Large intestine (tissue), 3 donors: ENCODE measurements at regions not wholly inside any gene's neighbourhood (a gene's known extent, or its start where the extent isn't known, plus 50 kb on each side); places are given as distances from the start of the nearest gene placed in this dataset.
"Not testable (repeated sequence)": the region's sequence is repeated elsewhere in the genome, so short reads cannot be mapped to it uniquely, and the experiment has no call there.

Source experiments
- DNase-seq, 2 donors: peaks; one replicate each; pipeline versions ENCODE4 v3.0.0 to v3.0.0-alpha.2; 2013
- H3K27ac ChIP-seq: one replicate; pipeline ENCODE4 v1.5.1; 2013; ENCODE audit warnings: low read length
- H3K27me3 ChIP-seq: 2 replicates; pipeline ENCODE4 v1.6.1; 2013; ENCODE audit warnings: low read length; ENCODE audit not compliant: control insufficient read depth, insufficient read depth
- H3K36me3 ChIP-seq: 2 replicates; pipeline ENCODE4 v1.6.1; 2013; ENCODE audit warnings: low read length; ENCODE audit not compliant: control insufficient read depth, insufficient read depth
- H3K4me1 ChIP-seq: one replicate; pipeline ENCODE4 v1.6.1; 2013; ENCODE audit warnings: low read length; ENCODE audit not compliant: control insufficient read depth, insufficient read depth
- H3K4me3 ChIP-seq: one replicate; pipeline ENCODE4 v1.5.1; 2013; ENCODE audit warnings: low read length
- H3K9me3 ChIP-seq: one replicate; pipeline ENCODE4 v1.6.1; 2013; ENCODE audit warnings: mild to moderate bottlenecking, low read depth, low read length, moderate library complexity; ENCODE audit not compliant: control insufficient read depth
- WGBS: methylation state at CpG from one replicate; pipeline ENCODE4 v1.1.5; 2013; ENCODE audit warnings: low lambda C conversion rate; ENCODE audit not compliant: insufficient coverage; 5-methylcytosine and 5-hydroxymethylcytosine counted together

DNA sequence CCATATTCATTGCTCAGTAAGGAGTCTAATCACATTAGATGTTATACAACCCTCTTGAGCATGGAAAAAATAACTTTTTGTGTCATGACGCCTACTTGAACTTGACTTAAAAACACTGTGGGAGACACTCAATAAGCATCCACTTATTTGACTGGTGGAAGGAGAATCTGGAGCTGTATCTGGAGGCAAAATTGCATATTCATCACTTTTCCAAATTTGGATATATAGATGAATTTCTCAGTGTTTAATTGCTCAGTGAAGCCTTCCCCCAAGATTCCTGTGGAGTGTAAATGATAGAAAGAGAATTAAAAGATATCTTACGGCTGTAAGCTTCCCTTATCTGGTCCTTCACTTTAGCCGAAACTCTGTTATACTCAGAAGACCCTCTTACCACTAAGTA, 610.7 kb upstream of the ADGRL2 start:
- Histone ChIP-seq H3K36me3 (no peaks in the 10 kb centered on the region), H3K4me3 (no peak overlapping the region), H3K27me3 (no peaks in the 10 kb centered on the region), H3K4me1 (no peaks in the 10 kb centered on the region), H3K27ac (no peak overlapping the region), H3K9me3 (no peaks in the 10 kb centered on the region)
- DNase-seq: no peak
- 100% methylated on average over 2 of the region's 3 CpGs for WGBS

DNA sequence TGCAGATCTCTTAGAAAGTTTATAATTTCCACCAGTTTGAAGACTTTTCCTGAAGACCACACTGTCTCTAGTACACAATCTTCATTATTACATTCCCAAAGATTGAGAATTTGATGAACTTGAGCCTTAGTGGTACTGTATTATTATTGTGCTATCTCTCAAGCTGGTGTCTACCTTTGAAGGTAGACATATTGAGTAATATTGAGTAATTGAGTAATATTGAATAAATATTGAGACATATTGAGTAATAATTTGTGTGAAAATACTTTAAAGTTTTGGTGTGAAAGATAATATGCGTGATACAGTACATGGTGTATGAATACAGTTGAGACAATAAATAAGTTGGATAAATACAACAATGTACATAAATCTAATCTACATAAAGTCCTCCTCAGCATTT, 613.1 kb upstream of the ADGRL2 start:
- no peak overlapping the region for H3K4me3 ChIP-seq
- H3K27me3 ChIP-seq: no peaks in the 10 kb centered on the region
- no peak for DNase-seq
- 100% methylated on average over 1 of the region's 1 CpG for WGBS
- H3K9me3 ChIP-seq: no peaks in the 10 kb centered on the region
- H3K27ac ChIP-seq: no peak overlapping the region
- no peaks in the 10 kb centered on the region for H3K4me1 ChIP-seq
- no peaks in the 10 kb centered on the region for H3K36me3 ChIP-seq

DNA sequence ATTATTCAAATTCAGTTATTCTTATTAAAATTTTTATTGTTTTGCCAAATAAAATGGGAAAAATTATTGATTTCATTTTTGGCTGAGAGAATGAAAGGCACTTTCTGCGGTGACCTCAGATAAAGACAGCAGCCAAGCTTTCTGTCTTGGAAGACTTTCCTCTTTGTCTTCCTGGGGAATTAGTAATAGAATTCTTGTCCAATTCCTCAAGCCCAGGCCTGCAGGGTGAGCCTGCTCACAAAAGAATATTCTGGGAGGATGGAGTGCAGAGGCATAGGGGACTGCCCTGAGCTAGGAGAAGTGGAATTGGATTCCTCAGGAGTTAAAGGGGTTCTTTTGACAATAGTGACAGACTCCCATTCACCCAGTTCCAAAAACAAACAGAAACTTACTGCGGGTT, 614.5 kb upstream of the ADGRL2 start:
- WGBS: 90% methylated on average over 2 of the region's 2 CpGs
- H3K36me3 ChIP-seq: no peaks in the 10 kb centered on the region
- H3K4me3 ChIP-seq: no peak overlapping the region
- no peaks in the 10 kb centered on the region for H3K4me1 ChIP-seq
- no peaks in the 10 kb centered on the region for H3K27me3 ChIP-seq
- H3K27ac ChIP-seq: no peak overlapping the region
- no peak for DNase-seq
- no peaks in the 10 kb centered on the region for H3K9me3 ChIP-seq

DNA sequence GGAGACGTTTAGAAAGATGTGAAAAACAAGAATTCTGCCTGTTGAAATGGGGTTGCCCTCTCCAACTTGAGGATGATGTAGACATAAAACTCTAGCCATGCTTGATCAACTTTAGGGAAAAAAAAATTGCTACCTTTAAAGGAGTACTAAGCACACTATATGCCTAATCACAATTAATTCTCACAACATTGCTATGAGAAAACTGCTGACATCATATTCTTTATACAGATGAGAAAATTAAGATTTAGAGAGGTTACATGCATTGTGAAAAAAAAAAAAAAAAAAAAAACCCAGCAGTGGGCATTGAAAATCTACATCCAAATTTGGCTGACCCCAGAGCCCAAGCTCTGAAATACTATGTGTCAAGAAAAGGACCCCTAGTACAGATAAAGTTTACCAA, 617.2 kb upstream of the ADGRL2 start:
- no peak overlapping the region for H3K4me3 ChIP-seq
- 83% methylated on average over 1 of the region's 1 CpG for WGBS
- no peaks in the 10 kb centered on the region for H3K27me3 ChIP-seq
- no peak overlapping the region for H3K27ac ChIP-seq
- H3K9me3 ChIP-seq: peaks cover 5% of the 10 kb centered on the region
- no peaks in the 10 kb centered on the region for H3K36me3 ChIP-seq
- H3K4me1 ChIP-seq: peaks cover 5% of the 10 kb centered on the region
- DNase-seq: no peak

DNA sequence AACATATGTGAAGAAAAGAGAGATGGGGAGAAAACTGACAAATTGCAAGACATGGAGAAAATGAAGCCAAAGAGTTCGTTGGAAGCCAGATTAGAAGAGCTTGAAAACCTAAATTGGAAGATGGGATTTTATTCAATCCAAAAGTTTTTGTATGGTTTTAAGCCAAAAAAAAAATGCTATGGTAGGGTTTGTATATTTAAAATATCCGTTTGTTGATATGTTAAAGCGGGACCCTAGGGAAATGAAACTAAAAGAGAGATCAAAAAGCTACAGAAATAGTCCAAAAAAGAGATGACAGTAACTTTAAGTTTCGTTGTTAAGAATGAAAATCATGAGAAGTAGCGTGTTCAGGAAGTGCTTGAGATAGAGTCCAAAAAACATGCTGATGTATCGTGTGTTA, 617.7 kb upstream of the ADGRL2 start:
- peaks cover 5% of the 10 kb centered on the region for H3K4me1 ChIP-seq

DNA sequence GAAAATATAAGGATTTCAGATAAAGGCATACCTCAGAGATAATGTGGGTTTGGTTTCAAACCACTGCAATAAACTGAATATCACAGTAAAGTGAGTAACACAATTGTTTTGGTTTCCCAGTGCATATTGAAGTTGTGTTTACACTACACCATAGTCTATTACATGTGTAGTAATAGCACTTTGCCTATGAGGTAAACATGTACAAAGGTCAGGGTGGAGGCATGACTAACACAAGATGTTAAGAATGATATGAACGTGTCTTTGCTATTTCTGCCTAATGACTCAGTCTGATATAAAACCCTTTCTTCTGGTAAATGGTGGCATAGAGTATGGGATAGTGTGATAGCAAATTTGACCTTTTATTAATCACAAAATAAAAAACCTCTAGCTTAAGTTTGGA, 621.5 kb upstream of the ADGRL2 start:
- no CpG with 5 or more reads among the region's 1 CpG for WGBS
- peak overlapping the region; percentile 53 for H3K27ac ChIP-seq
- H3K9me3 ChIP-seq: peaks cover 12% of the 10 kb centered on the region
- no peak overlapping the region for H3K4me3 ChIP-seq
- H3K4me1 ChIP-seq: peaks cover 5% of the 10 kb centered on the region
- H3K36me3 ChIP-seq: no peaks in the 10 kb centered on the region
- no peaks in the 10 kb centered on the region for H3K27me3 ChIP-seq
- peak; percentile 73 to 84 for DNase-seq

More for the DNA sequence above, 617.7 kb upstream of the ADGRL2 start:
- no peaks in the 10 kb centered on the region for H3K27me3 ChIP-seq
- no peak overlapping the region for H3K27ac ChIP-seq
- no peaks in the 10 kb centered on the region for H3K36me3 ChIP-seq
- no peak for DNase-seq
- 100% methylated on average over 5 of the region's 6 CpGs for WGBS
- H3K4me3 ChIP-seq: no peak overlapping the region
- H3K9me3 ChIP-seq: peaks cover 8% of the 10 kb centered on the region

DNA sequence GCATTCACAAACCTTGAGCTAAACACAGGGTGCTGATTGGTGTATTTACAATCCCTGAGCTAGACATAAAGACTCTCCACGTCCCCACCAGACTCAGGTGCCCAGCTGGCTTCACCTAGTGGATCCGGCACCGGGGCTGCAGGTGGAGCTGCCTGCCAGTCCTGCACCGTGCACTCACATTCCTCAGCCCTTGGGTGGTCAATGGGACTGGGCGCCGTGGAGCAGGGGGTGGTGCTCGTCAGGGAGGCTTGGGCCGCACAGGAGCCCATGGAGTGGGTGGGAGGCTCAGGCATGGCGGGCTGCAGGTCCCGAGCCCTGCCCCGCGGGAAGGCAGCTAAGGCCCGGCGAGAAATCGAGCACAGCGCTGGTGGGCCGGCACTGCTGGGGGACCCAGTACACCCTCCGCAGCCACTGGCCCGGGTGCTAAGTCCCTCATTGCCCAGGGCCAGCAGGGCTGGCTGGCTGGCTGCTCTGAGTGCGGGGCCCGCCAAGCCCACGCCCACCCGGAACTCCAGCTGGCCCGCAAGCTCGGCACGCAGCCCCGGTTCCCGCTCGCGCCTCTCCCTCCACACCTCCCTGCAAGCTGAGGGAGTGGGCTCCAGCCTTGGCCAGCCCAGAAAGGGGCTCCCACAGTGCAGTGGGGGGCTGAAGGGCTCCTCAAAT, 622.2 kb upstream of the ADGRL2 start:
- H3K4me1 ChIP-seq, H3K27ac ChIP-seq, DNase-seq, H3K36me3 ChIP-seq, H3K27me3 ChIP-seq, H3K4me3 ChIP-seq: not testable (repeated sequence)
- no CpG with 5 or more reads among the region's 30 CpGs for WGBS
- peaks cover 12% of the 10 kb centered on the region for H3K9me3 ChIP-seq

DNA sequence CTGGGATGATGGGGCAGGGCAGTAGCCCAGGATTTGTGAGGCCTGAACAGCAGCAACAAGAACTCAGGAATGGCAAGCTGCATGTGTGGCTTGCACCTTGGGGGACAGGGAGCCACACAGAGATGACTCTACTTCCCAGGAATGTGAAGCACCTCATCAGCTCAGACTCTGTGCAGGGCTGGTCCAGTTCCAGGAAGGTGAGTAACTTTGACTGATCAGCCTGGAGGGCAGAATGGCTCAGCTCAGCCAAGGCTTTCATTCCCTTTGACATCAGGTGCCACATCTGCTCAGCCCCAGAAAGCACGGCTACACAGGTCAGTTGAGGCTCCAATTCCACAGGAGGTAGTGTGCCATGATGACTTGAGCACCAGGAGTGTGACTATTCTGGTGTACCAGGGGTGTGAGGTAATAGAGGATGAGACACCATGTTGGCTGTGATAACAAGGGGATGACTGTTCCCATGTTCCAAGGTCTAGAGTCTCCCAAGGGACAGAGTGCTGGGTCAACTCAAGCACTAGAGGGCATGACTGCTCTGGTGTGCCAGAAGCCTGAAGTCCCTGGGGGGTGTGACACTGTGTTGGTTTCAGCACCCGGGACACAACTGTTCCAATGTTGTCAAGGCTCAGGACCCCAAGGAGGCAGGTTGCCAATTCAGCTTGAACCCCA, 625.8 kb upstream of the ADGRL2 start:
- WGBS: no CpG with 5 or more reads among the region's 2 CpGs
- no peaks in the 10 kb centered on the region for H3K36me3 ChIP-seq
- DNase-seq: no peak
- H3K27ac ChIP-seq: no peak overlapping the region
- H3K27me3 ChIP-seq: no peaks in the 10 kb centered on the region
- H3K4me3 ChIP-seq: no peak overlapping the region
- H3K4me1 ChIP-seq: peaks cover 5% of the 10 kb centered on the region
- H3K9me3 ChIP-seq: peaks cover 14% of the 10 kb centered on the region

DNA sequence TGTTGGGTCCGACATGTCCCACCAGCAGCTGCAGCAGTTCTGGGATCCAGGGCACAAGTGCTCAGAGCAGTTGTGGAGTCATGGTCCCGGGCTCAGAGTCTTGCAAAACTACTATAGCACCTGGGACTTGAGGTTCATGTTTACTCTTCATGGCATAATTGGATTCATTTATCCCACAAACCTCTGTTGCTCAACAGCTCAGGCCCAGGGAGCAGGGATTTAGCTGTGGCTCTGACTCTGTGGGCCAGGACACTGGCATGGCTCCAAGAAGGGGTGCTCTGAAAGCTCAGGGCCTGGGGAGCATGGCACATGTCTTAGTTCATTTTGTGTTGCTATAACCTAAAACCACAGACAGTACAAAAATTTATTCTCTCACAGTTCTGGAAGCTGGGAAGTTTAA, 626.7 kb upstream of the ADGRL2 start:
- Histone ChIP-seq H3K27me3 (no peaks in the 10 kb centered on the region), H3K9me3 (peaks cover 14% of the 10 kb centered on the region), H3K27ac (no peak overlapping the region), H3K4me1 (no peaks in the 10 kb centered on the region), H3K36me3 (no peaks in the 10 kb centered on the region), H3K4me3 (no peak overlapping the region)
- 100% methylated on average over 1 of the region's 2 CpGs for WGBS
- DNase-seq: no peak

DNA sequence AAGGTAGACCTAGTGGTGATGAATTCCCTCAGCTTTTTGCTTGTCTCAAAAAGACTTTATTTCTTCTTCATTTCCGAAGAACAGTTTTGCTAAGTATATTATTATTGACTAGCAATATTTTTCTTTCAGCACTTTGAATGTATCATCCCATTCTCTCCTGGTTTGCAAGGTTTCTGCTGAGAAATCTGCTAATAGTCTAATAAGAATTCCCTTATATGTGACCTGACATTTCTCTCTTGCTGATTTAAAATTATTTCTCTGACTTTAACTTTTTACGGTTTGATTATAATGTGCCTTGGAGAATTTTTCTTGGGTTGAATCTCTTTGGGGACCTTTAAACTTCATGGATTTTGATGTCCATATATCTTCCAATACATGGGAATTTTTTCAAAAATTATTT, 628.3 kb upstream of the ADGRL2 start:
- no peak overlapping the region for H3K27ac ChIP-seq
- H3K27me3 ChIP-seq: no peaks in the 10 kb centered on the region
- 100% methylated on average over 2 of the region's 2 CpGs for WGBS
- H3K4me1 ChIP-seq: no peaks in the 10 kb centered on the region
- no peak for DNase-seq
- H3K4me3 ChIP-seq: no peak overlapping the region
- no peaks in the 10 kb centered on the region for H3K36me3 ChIP-seq
- H3K9me3 ChIP-seq: peaks cover 7% of the 10 kb centered on the region

DNA sequence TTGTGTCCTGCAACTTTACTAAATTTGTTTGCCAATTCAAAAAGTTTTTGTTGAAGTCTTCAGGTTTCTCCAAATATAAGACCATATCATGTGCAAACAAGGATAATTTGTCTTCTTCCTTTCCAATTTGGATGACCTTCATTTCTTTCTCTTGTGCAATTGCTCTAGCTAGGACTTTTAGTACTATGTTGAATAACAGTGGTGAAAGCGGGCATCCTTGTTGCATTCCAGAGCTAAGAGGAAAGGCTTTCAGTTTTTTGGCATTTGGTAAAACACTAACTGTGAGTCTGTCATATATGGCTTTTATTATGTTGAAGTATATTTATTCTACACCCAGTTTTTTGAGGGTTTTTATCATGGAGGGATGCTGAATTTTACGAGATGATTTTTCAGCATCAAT, 630.0 kb upstream of the ADGRL2 start:
- H3K27me3 ChIP-seq: no peaks in the 10 kb centered on the region
- no peak overlapping the region for H3K4me3 ChIP-seq
- WGBS: no CpG with 5 or more reads among the region's 2 CpGs
- peaks cover 2% of the 10 kb centered on the region for H3K9me3 ChIP-seq
- H3K36me3 ChIP-seq: no peaks in the 10 kb centered on the region
- H3K4me1 ChIP-seq: no peaks in the 10 kb centered on the region
- no peak for DNase-seq
- no peak overlapping the region for H3K27ac ChIP-seq
